A673 (cell line): ENCODE measurements at regions not wholly inside any gene's neighbourhood (a gene's known extent, or its start where the extent isn't known, plus 50 kb on each side); places are given as distances from the start of the nearest gene placed in this dataset.
"Not testable (repeated sequence)": the region's sequence is repeated elsewhere in the genome, so short reads cannot be mapped to it uniquely, and the experiment has no call there.

ENCODE experiments used
- BruUV-seq: library from RNA; stranded (reverse); fragments of 400-500 nt; replicated peaks from 2 replicates; lab custom pipeline; 2021; lab: Mats Ljungman, UMichigan
- CTCF ChIA-PET: fragments of 300-600 bp; sonication (Branson Sonifier 250); formaldehyde crosslinking; loops from one replicate; lab custom pipeline; 2022; ENCODE audit warnings: antibody characterized with exemption; lab: Charles Lee
- POLR2A ChIA-PET: fragments of 300-600 bp; sonication (Branson Sonifier 250); formaldehyde crosslinking; loops from one replicate; lab custom pipeline; 2022; ENCODE audit warnings: antibody characterized with exemption; ENCODE audit not compliant: low non-redundant PET; lab: Charles Lee
- DNase-seq: peaks from one replicate; pipeline ENCODE4 v3.0.0-alpha.2; 2015; ENCODE audit warnings: low spot score
- H3K27ac ChIP-seq: fragments of 200-600 bp; sonication (generic); 2 replicates; pipeline ENCODE4 v1.5.1; 2016; ENCODE audit warnings: mixed run types, low read depth, mild to moderate bottlenecking, mixed read lengths, antibody characterized with exemption, low read length; ENCODE audit not compliant: poor library complexity, severe bottlenecking
- H3K27me3 ChIP-seq: fragments of 200-600 bp; sonication (generic); replicated peaks from 2 replicates; pipeline ENCODE4 v1.6.1; 2017; ENCODE audit warnings: mixed run types, low read depth, mild to moderate bottlenecking, mixed read lengths, antibody characterized with exemption, low read length; ENCODE audit not compliant: insufficient read depth, poor library complexity
- H3K36me3 ChIP-seq: fragments of 200-600 bp; sonication (generic); 2 replicates; pipeline ENCODE4 v1.6.1; 2016; ENCODE audit warnings: mixed run types, mild to moderate bottlenecking, mixed read lengths, antibody characterized with exemption, low read length; ENCODE audit not compliant: insufficient read depth, poor library complexity, severe bottlenecking
- H3K4me1 ChIP-seq: fragments of 200-600 bp; sonication (generic); 2 replicates; pipeline ENCODE4 v1.6.1; 2017; ENCODE audit warnings: mixed run types, mild to moderate bottlenecking, mixed read lengths, antibody characterized with exemption, low read length; ENCODE audit not compliant: insufficient read depth, poor library complexity, severe bottlenecking
- H3K4me3 ChIP-seq: fragments of 200-600 bp; sonication (generic); 2 replicates; pipeline ENCODE4 v1.5.1; 2016; ENCODE audit warnings: low read depth, mixed run types, mild to moderate bottlenecking, mixed read lengths, low read length; ENCODE audit not compliant: poor library complexity, severe bottlenecking
- H3K9me3 ChIP-seq: fragments of 200-600 bp; sonication (generic); 2 replicates; pipeline ENCODE4 v1.6.1; 2016; ENCODE audit warnings: mixed run types, low read depth, mild to moderate bottlenecking, mixed read lengths, antibody characterized with exemption, low read length; ENCODE audit not compliant: poor library complexity, severe bottlenecking
- EZH2 ChIP-seq: fragments of 200-600 bp; sonication (generic); IDR thresholded peaks from 2 replicates; pipeline ENCODE4 v1.6.1; 2017; ENCODE audit warnings: borderline replicate concordance, low read depth, mild to moderate bottlenecking, mixed read lengths, antibody characterized with exemption, low read length; ENCODE audit not compliant: poor library complexity, severe bottlenecking
- intact Hi-C: fragments of 100-400 bp; cut with micrococcal nuclease; formaldehyde crosslinking; loops from one replicate; pipeline ENCODE4 v1.10.0; 2022; ENCODE audit not compliant: unreplicated experiment
- TF ChIP-seq, protein P1 (sequence below): fragments of 300-800, 200-600 bp; sonication (generic); conservative IDR thresholded peaks from 2 replicates; pipeline ENCODE4 v1.5.1; 2017; ENCODE audit warnings: low read depth, mild to moderate bottlenecking, antibody characterized with exemption, low read length, moderate library complexity, mixed read lengths

- peak; percentile 95 for DNase-seq
- CTCF ChIA-PET, result no interaction called here
- H3K27me3 ChIP-seq, result no peaks in the 10 kb centered on the region
- no peaks in the 10 kb centered on the region for H3K9me3 ChIP-seq
- H3K36me3 ChIP-seq, result no peaks in the 10 kb centered on the region
- BruUV-seq, result no TSS peak
- peak overlapping the region; percentile 8 for H3K4me3 ChIP-seq
- intact Hi-C loops, result loop anchor here (5.0 kb wide), 1 partner anchor 57 kb away; no protein-coding TSS in a partner anchor
- TF ChIP-seq, protein P1, sequence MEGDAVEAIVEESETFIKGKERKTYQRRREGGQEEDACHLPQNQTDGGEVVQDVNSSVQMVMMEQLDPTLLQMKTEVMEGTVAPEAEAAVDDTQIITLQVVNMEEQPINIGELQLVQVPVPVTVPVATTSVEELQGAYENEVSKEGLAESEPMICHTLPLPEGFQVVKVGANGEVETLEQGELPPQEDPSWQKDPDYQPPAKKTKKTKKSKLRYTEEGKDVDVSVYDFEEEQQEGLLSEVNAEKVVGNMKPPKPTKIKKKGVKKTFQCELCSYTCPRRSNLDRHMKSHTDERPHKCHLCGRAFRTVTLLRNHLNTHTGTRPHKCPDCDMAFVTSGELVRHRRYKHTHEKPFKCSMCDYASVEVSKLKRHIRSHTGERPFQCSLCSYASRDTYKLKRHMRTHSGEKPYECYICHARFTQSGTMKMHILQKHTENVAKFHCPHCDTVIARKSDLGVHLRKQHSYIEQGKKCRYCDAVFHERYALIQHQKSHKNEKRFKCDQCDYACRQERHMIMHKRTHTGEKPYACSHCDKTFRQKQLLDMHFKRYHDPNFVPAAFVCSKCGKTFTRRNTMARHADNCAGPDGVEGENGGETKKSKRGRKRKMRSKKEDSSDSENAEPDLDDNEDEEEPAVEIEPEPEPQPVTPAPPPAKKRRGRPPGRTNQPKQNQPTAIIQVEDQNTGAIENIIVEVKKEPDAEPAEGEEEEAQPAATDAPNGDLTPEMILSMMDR, result no peak
- TF ChIP-seq EZH2, result no peak
- peaks cover 27% of the 10 kb centered on the region for H3K4me1 ChIP-seq
- H3K27ac ChIP-seq, result peak overlapping the region; percentile 87
- POLR2A ChIA-PET, result no interaction called here
Measured at GRCh38 chr7:46909601-46910051, 672.3 kb downstream of the TNS3 start.

- BruUV-seq, result no TSS peak
- H3K27me3 ChIP-seq, result no peaks in the 10 kb centered on the region
- peaks cover 27% of the 10 kb centered on the region for H3K4me1 ChIP-seq
- no peaks in the 10 kb centered on the region for H3K9me3 ChIP-seq
- H3K36me3 ChIP-seq, result no peaks in the 10 kb centered on the region
- CTCF ChIA-PET, result interaction anchor here (0.6 kb wide), 1 partner anchor 137 kb away, joined by 6 read pairs; no protein-coding TSS in a partner anchor
- H3K27ac ChIP-seq, result peak overlapping the region; percentile 87
- H3K4me3 ChIP-seq, result no peak overlapping the region
- peak; percentile 81 for DNase-seq
- intact Hi-C loops, result loop anchor here (5.0 kb wide), 1 partner anchor 56 kb away; no protein-coding TSS in a partner anchor
- POLR2A ChIA-PET, result no interaction called here
- no peak for TF ChIP-seq EZH2
- TF ChIP-seq, protein P1, result no peak
Measured at GRCh38 chr7:46908770-46909169, 673.1 kb downstream of the TNS3 start.

DNA sequence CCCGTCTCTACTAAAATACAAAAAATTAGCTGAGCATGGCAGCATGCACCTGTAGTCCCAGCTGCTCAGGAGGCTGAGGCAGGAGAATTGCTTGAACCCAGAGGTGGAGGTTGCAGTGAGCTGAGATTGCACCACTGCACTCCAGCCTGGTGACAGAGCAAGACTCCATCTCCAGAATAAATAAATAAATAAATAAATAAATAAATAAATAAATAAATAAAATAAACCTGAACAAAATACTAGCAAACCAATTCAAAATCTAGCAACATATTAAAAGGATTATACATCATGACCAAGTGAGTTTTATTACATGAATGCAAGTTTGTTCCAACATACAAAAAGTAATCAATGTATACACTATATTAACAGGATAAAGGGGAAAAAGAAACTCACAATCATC lies 677.4 kb downstream of the TNS3 start:
- H3K4me3 ChIP-seq, intact Hi-C loops, H3K27ac ChIP-seq, DNase-seq, POLR2A ChIA-PET, H3K36me3 ChIP-seq, BruUV-seq, CTCF ChIA-PET, H3K9me3 ChIP-seq, H3K27me3 ChIP-seq: not testable (repeated sequence)
- H3K4me1 ChIP-seq, result peaks cover 28% of the 10 kb centered on the region

- CTCF ChIA-PET, result no interaction called here
- no peak for DNase-seq
- H3K4me3 ChIP-seq, result no peak overlapping the region
- intact Hi-C loops, result no loop called here
- no peaks in the 10 kb centered on the region for H3K27me3 ChIP-seq
- H3K27ac ChIP-seq, result no peak overlapping the region
- H3K9me3 ChIP-seq, result no peaks in the 10 kb centered on the region
- POLR2A ChIA-PET, result no interaction called here
- H3K36me3 ChIP-seq, result no peaks in the 10 kb centered on the region
- no peak for TF ChIP-seq EZH2
- TF ChIP-seq, protein P1, result no peak
- H3K4me1 ChIP-seq, result peaks cover 12% of the 10 kb centered on the region
- BruUV-seq, result no TSS peak
Measured at GRCh38 chr7:46902463-46902862, 679.4 kb downstream of the TNS3 start.
